ENCODE measurements at regions not wholly inside any gene's neighbourhood (a gene's known extent, or its start where the extent isn't known, plus 50 kb on each side); places are given as distances from the start of the nearest gene placed in this dataset.

- Histone ChIP-seq H4K20me1 (replicated peaks; ENCODE audit: control insufficient read depth, extremely low read depth, insufficient read depth, low read length) (no peaks in the 10 kb centered on the region), H3K4me1 (ENCODE audit: control insufficient read depth, extremely low read depth, insufficient read depth, low read length) (no peaks in the 10 kb centered on the region), H3K36me3 (ENCODE audit: control insufficient read depth in 2 of 2, extremely low read depth in 1 of 2, insufficient read depth in 2 of 2, low read length in 2 of 2) (no peaks in the 10 kb centered on the region), H2AFZ (ENCODE audit: low read depth, low read length) (no peak overlapping the region), H3K9me1 (replicated peaks; ENCODE audit: control insufficient read depth, extremely low read depth, insufficient read depth, low read length) (no peaks in the 10 kb centered on the region), H3K79me2 (ENCODE audit: control insufficient read depth, insufficient read depth, low read length) (no peaks in the 10 kb centered on the region), H3K27ac (ENCODE audit: insufficient read depth, low read depth, low read length) (no peak overlapping the region), H3K9ac (replicated peaks; ENCODE audit: extremely low read depth, insufficient read depth, low read length) (no peak overlapping the region), H3K27me3 (ENCODE audit: control insufficient read depth in 2 of 2, insufficient read depth in 2 of 2, low read length in 2 of 2) (peaks cover 0 to 2% of the 10 kb centered on the region in 2 experiments), H3K4me3 (replicated peaks in 1 of 3; ENCODE audit: insufficient read depth in 1 of 3, low read depth in 1 of 3, low read length in 3 of 3) (no peak overlapping the region), H3K9me3 (replicated peaks; ENCODE audit: control insufficient read depth, insufficient read depth, low read length) (no peaks in the 10 kb centered on the region), H3K4me2 (ENCODE audit: insufficient read depth, low read length) (no peak overlapping the region)
- POLR2A ChIA-PET = no interaction called here
- BruUV-seq (replicated peaks) = no TSS peak
- FAIRE-seq = no peak
- dilution Hi-C loops (cut with MboI; ENCODE audit: extremely low pct_ligation_motif_present, low sequenced_read_pairs) (no loop called here), intact Hi-C loops (cut with micrococcal nuclease) (no loop called here)
- CTCF ChIA-PET = no interaction called here
- no peak for TF ChIP-seq POLR2A (IDR thresholded peaks at IDR 0.05; ENCODE audit: low read depth, low read length)
- TF ChIP-seq CTCF (IDR thresholded peaks at IDR 0.05; ENCODE audit: extremely low read depth in 1 of 2, insufficient read depth in 1 of 2, low read depth in 1 of 2, low read length in 2 of 2) = no peak
- TF ChIP-seq EZH2 (IDR thresholded peaks at IDR 0.05; ENCODE audit: borderline replicate concordance, low read depth, low read length, severe bottlenecking) = no peak
- no peak for TF ChIP-seq GATA2 (IDR thresholded peaks at IDR 0.05; ENCODE audit: insufficient read depth, insufficient read length, low read depth, low read length)
- no peak for TF ChIP-seq POLR2AphosphoS5 (IDR thresholded peaks at IDR 0.05; ENCODE audit: insufficient read depth, low read depth, low read length)
- no peak for TF ChIP-seq FOS (IDR thresholded peaks at IDR 0.05; ENCODE audit: borderline replicate concordance, insufficient read depth, low read length)
- no peak for TF ChIP-seq MAX (IDR thresholded peaks at IDR 0.05; ENCODE audit: insufficient read depth, insufficient read length)
- TF ChIP-seq MYC (IDR thresholded peaks at IDR 0.05; ENCODE audit: low read depth, low read length) = no peak
- TF ChIP-seq JUN (IDR thresholded peaks at IDR 0.05; ENCODE audit: borderline replicate concordance, insufficient read depth, insufficient read length, low read depth) = no peak
- no peak for DNase-seq (ENCODE audit: low read depth, low spot score)
Observed at GRCh38 chr16:88130016-88130415, 178.8 kb downstream of the BANP start.
